GM10248 (cell line): ENCODE measurements at regions not wholly inside any gene's neighbourhood (a gene's known extent, or its start where the extent isn't known, plus 50 kb on each side); places are given as distances from the start of the nearest gene placed in this dataset.

Source experiments
- CTCF ChIA-PET: fragments of 300-600 bp; sonication (Branson Sonifier 250); formaldehyde crosslinking; extraction: SDS; loops from one replicate; lab custom pipeline; 2021; ENCODE audit warnings: antibody characterized with exemption; lab: Yijun Ruan, JAX
- POLR2A ChIA-PET: fragments of 350-650 bp; sonication (Branson Sonifier 250); formaldehyde crosslinking; extraction: SDS; loops from one replicate; lab custom pipeline; 2020; ENCODE audit warnings: antibody characterized with exemption; lab: Yijun Ruan, JAX
- DNase-seq: peaks from one replicate; pipeline ENCODE4 v3.0.0; 2012; ENCODE audit errors: extremely low spot score
- TF ChIP-seq, protein P1 (sequence below): IDR thresholded peaks from 2 replicates; pipeline ENCODE4 v1.5.1; 2012; ENCODE audit warnings: mild to moderate bottlenecking, low read depth; ENCODE audit errors: extremely low read depth, missing control alignments, control extremely low read depth

DNA sequence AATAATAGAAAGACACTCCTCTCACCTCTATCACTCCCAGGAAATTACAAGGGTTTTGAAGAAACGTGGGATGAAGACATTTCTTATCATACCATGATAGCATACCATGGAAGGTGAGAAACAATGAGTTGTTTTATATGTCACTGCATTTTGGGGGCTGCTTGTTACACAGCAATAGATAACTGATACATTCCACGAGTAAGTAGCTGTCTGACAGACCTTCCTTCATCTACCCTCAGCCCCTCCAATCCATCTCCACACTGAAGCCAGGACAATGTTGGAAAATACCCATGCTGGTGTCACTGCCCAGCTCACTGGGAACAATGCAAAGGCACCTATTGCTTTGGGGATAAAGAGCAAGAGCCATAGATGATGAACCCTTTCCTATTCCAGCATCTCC, 68.9 kb upstream of the USP29 start:
- no peak for DNase-seq
- TF ChIP-seq, protein P1, sequence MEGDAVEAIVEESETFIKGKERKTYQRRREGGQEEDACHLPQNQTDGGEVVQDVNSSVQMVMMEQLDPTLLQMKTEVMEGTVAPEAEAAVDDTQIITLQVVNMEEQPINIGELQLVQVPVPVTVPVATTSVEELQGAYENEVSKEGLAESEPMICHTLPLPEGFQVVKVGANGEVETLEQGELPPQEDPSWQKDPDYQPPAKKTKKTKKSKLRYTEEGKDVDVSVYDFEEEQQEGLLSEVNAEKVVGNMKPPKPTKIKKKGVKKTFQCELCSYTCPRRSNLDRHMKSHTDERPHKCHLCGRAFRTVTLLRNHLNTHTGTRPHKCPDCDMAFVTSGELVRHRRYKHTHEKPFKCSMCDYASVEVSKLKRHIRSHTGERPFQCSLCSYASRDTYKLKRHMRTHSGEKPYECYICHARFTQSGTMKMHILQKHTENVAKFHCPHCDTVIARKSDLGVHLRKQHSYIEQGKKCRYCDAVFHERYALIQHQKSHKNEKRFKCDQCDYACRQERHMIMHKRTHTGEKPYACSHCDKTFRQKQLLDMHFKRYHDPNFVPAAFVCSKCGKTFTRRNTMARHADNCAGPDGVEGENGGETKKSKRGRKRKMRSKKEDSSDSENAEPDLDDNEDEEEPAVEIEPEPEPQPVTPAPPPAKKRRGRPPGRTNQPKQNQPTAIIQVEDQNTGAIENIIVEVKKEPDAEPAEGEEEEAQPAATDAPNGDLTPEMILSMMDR: no peak
- ChIA-PET POLR2A (no interaction called here), CTCF (interaction anchor here (1.2 kb wide), 1 partner anchor 12 kb away, joined by 4 read pairs; no protein-coding TSS in a partner anchor)

GRCh38 chr19:57052081-57052480, 67.7 kb upstream of the USP29 start:
- no peak for DNase-seq
- POLR2A ChIA-PET: no interaction called here
- TF ChIP-seq, protein P1: no peak
- CTCF ChIA-PET: no interaction called here

DNA sequence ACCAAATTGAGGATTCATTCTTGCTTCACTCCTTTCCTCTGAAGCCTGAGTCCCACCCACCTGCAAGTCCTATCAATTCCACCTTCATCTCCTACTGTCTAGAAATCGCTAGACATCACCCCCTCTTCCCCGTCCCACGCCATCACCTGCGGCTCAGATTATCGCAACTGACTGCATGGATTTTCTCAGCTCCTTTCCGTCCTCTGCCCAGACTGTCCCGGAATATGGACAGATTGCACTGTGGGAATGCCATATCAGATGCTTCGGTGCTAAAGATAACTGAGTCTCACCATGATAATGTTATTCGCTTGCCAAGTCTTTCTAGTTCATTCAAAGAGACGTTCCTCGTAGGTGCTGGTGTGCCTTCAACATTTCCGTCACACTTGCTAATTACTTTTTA, 66.4 kb upstream of the USP29 start:
- no peak for DNase-seq
- POLR2A ChIA-PET: no interaction called here
- TF ChIP-seq, protein P1: no peak
- CTCF ChIA-PET: no interaction called here

DNA sequence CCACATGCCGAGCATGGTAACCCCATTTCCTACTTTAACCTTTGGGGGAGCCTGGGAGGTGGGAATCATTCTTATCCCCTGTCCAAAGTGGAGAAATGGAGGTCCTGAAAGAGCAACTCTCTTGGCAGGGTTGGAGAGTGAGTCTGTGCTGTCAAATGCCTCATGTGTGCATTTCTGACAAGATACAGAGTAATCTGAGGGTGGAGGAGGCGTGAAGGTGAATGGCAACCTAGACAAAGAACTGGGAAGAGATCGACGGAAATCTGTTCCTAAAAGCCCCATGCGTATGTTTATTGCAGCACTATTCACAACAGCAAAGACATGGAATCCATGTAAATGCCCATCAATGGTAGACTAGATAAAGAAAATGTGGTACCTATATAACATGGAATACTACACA, 63.8 kb upstream of the USP29 start:
- no peak for DNase-seq
- ChIA-PET CTCF (no interaction called here), POLR2A (no interaction called here)
- TF ChIP-seq, protein P1: no peak

DNA sequence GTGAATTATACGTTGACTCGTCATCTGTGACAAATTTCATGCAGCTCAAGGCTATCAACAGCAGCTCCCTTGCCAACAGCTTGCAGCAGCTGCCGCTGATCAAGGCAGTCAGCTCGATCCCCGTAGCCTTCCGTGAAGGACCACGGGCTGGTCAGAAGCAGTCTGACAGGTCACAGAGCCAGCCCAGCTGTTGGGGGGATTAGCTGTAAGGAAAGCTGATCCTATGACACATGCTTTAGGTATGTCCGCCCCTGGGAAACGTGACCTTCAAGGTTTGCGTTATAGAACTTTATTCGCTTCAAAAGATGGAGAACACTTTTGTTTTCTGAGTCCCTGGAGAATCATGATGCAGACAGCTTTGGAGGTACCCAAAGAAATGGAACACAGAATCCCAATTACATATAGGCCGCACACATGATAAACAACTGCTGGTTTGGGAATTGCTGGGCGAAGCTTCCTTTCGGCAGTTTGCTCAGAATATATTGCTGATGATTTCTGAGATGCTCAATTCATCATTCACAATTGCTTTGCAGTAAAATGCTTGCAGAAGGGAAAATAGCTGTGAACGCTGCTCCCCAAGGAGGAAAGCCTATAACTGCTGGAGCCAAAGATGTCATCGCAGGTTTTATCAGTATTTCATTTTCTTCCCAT, 62.6 kb upstream of the USP29 start:
- ChIA-PET POLR2A (no interaction called here), CTCF (interaction anchor here (1.0 to 1.1 kb wide), 2 partner anchors 9 to 10 kb away, joined by 3 read pairs; no protein-coding TSS in a partner anchor)
- TF ChIP-seq, protein P1: no peak
- no peak for DNase-seq

DNA sequence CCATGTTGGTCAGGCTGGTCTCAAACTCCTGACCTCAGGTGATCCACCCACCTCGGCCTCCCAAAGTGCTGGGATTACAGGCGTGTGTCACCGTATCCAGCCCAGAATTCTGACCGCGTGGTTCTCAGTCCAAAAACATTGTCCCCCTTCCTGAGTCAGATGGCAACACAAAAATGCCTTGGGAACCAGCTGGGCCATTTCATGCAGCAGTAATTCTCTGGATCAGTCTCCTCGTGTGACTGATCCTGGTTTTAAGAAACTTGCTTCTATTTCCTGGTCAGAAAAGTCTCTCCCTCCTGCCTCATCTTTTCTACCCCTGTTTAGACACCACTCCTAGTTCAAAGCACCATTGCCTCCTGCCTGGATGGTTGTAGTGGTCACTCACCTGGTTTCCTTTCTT, 60.9 kb upstream of the USP29 start:
- DNase-seq: no peak
- CTCF ChIA-PET: no interaction called here
- POLR2A ChIA-PET: no interaction called here
- TF ChIP-seq, protein P1: no peak
